Activated naive CD8-positive, alpha-beta T cell (primary cell): ENCODE measurements at regions not wholly inside any gene's neighbourhood (a gene's known extent, or its start where the extent isn't known, plus 50 kb on each side); places are given as distances from the start of the nearest gene placed in this dataset.
"Not testable (repeated sequence)": the region's sequence is repeated elsewhere in the genome, so short reads cannot be mapped to it uniquely, and the experiment has no call there.

Source experiments
- H3K27ac Mint-ChIP-seq: one replicate; pipeline ENCODE4 v1.8.0; 2021; ENCODE audit warnings: mixed read lengths
- H3K27me3 Mint-ChIP-seq: one replicate; pipeline ENCODE4 v1.8.0; 2021; ENCODE audit warnings: mixed read lengths
- H3K36me3 Mint-ChIP-seq: one replicate; pipeline ENCODE4 v1.8.0; 2021; ENCODE audit warnings: mixed read lengths
- H3K4me1 Mint-ChIP-seq: one replicate; pipeline ENCODE4 v1.8.0; 2021; ENCODE audit warnings: low read depth, mixed read lengths
- H3K4me3 Mint-ChIP-seq: one replicate; pipeline ENCODE4 v1.8.0; 2021; ENCODE audit warnings: mild to moderate bottlenecking, mixed read lengths
- H3K9me3 Mint-ChIP-seq: one replicate; pipeline ENCODE4 v1.8.0; 2021; ENCODE audit warnings: low read depth, mixed read lengths

DNA sequence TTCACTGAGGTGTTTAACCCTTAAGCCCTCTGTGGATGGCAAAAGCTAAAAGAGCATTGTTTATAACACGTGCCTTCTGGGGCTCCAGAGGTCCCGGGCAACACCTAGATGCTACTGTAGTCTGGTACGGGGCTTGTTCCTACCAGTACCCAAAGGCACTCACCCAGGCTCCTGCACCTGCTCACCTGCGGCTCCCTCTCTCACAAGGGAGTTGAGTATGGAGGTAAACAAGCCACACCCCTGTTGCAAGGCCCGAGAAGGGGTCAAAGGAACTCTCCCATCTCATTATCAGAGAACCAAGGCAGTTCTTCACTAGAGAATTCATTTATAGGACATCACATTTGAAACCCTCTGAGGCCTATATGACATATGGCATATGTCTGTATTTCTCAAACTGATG lies 53.4 kb upstream of the IL6ST start:
- H3K4me1 Mint-ChIP-seq, result peaks cover 63% of the 10 kb centered on the region
- no peak overlapping the region for H3K4me3 Mint-ChIP-seq
- no peaks in the 10 kb centered on the region for H3K9me3 Mint-ChIP-seq
- no peaks in the 10 kb centered on the region for H3K27me3 Mint-ChIP-seq
- H3K27ac Mint-ChIP-seq, result peak overlapping the region; percentile 16
- H3K36me3 Mint-ChIP-seq, result peaks cover 10% of the 10 kb centered on the region

DNA sequence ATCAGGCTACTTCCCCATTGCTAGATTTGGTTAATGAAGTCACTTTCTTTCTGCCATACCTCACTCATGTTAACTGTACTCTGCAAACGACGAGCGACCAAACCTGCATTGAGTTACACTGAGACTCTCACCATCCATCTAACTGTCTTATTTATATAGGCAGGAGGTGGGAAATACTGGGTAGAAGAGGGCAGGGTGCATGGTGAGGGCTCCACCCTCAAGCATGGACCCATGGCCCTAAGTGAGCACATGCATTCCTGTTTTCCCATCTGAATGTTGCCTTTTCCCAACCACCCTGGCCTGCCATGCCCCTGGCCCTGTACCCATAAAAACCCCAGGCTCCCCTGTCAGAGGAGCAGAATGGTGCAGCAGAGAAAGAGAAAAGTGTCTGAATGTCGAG lies 52.7 kb upstream of the IL6ST start:
- H3K4me1 Mint-ChIP-seq, result peaks cover 62% of the 10 kb centered on the region
- no peaks in the 10 kb centered on the region for H3K9me3 Mint-ChIP-seq
- H3K27ac Mint-ChIP-seq, result no peak overlapping the region
- peaks cover 4% of the 10 kb centered on the region for H3K36me3 Mint-ChIP-seq
- H3K27me3 Mint-ChIP-seq, result no peaks in the 10 kb centered on the region
- H3K4me3 Mint-ChIP-seq, result no peak overlapping the region

DNA sequence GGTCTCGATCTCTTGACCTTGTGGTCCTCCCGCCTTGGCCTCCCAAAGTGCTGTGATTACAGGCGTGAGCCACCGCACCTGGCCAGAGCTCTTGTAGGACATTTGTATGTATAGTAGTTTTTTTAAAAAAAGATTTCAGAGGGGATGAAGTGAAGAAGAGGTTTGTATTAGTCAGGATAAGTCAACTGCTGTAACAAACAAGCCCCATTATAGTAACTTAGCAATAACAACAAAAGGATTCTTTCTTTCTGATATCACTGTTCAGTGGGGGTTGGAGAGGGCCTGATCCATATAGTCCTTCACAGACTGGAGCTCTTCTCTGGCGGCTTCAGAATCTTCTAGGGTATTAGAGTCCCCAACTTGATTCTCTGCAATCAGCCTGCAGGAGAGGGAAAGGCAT lies 50.7 kb upstream of the IL6ST start:
- Mint-ChIP-seq H3K4me3 (no peak overlapping the region), H3K9me3 (no peaks in the 10 kb centered on the region), H3K4me1 (peaks cover 48% of the 10 kb centered on the region), H3K27ac (no peak overlapping the region), H3K27me3 (no peaks in the 10 kb centered on the region), H3K36me3 (peaks cover 4% of the 10 kb centered on the region)

DNA sequence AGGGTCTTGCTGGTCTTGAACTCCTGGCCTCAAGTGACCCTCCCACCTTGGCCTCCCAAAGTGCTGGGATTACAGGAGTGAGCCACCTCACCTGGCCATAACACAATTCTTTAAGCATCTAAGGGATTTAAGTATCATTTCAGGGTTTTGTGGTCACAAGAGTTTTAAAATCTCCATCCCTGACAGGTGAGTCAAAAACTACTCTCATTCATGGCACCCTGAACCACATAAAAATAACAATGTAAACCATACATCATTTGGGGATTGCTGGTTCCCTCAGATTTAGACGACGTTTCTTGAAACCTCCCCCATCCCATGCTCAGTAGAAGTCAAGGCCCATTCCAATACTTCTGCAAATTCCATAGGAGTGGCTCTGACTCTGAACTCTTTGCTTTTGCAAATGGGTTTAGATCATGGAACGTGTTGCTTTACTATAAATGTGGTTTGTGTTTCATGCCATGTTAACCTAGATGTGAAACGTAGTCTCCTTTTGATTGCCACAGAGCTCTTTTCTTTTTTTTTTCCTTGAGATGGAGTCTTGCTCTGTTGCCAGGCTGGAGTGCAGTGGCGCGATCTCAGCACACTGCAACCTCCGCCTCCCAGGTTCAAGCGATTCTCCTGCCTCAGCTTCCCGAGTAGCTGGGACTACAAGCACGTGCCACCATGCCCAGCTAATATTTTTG lies 50.1 kb upstream of the IL6ST start:
- H3K27ac Mint-ChIP-seq, H3K9me3 Mint-ChIP-seq, H3K36me3 Mint-ChIP-seq, H3K4me3 Mint-ChIP-seq, H3K27me3 Mint-ChIP-seq: not testable (repeated sequence)
- H3K4me1 Mint-ChIP-seq, result peaks cover 47% of the 10 kb centered on the region
